ENCODE measurements at regions not wholly inside any gene's neighbourhood (a gene's known extent, or its start where the extent isn't known, plus 50 kb on each side); places are given as distances from the start of the nearest gene placed in this dataset.
A peak's percentile ranks its signal among the peaks of the same experiment; 100 is the strongest.

DNA sequence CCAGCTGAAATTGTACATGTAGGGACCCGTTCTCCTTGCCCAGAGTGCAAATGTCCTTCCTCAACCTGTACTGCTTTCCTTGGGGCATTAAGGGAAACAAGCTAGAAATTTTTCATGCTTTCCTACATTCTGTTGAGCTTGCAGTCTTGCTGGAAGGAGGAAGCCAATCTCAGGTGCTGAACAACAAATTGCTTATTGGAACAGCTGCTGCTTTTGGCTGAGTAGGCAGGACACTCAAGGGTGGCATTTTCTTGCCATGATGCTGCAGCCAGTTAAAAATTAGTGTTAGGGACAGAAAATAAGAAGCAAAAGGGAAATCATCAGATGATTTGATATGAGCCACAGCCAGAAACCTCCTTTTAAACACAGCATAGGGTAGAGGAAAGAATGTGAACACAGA is 223.7 kb downstream of the QDPR start:
- DNase-seq: no peak

DNA sequence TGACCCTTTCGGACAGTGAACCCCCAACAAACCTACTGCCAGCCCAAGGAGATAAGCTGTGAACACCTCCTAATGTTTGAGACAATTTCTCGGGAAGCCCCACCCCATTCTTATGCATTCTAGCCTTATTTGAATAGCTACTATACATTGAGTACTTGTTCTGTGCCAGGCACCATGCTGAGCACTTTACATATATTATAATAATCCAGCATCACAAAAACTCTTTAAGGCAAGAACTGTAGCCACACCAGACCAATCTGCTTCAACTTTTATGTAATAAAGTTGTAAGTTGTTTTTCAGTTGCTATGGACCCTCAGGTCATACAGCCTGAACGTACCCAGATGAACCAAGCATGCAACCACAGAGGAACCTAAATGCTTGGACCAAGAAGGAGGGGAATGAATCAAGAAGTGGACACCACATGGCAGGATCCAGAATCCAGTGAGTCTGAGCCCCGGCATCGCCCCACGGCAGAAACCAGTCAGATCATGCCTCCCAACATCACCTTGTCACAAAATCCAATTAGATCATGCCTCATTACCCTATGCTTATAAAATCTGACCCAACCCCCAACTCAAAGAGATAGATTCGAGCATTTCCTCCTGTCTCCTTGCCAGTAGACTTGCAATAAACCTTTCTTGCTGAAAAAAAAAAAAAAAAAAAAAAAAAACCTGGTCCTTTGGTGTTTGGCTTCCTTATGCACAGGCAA is 225.0 kb downstream of the QDPR start:
- no peak for DNase-seq

DNA sequence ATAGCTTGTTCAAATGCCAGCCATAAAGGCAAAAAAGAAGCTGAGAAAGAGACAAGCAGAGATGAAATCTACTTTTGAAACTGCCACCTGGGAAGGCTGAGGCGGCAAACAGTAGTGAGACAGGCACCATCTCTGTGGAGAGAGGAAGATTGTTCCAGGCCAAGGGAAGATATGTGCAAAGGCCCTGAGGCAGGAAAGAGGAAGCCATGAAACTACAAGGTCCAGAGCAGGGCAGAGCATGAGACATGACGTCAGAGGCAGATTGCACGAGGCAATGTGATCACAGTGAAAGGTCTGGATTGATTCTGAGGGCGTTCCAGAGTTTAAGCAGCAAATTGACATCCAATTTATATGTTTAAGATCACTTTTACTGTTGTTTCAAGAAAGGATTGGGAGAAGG is 226.1 kb downstream of the QDPR start:
- no peak for DNase-seq

DNA sequence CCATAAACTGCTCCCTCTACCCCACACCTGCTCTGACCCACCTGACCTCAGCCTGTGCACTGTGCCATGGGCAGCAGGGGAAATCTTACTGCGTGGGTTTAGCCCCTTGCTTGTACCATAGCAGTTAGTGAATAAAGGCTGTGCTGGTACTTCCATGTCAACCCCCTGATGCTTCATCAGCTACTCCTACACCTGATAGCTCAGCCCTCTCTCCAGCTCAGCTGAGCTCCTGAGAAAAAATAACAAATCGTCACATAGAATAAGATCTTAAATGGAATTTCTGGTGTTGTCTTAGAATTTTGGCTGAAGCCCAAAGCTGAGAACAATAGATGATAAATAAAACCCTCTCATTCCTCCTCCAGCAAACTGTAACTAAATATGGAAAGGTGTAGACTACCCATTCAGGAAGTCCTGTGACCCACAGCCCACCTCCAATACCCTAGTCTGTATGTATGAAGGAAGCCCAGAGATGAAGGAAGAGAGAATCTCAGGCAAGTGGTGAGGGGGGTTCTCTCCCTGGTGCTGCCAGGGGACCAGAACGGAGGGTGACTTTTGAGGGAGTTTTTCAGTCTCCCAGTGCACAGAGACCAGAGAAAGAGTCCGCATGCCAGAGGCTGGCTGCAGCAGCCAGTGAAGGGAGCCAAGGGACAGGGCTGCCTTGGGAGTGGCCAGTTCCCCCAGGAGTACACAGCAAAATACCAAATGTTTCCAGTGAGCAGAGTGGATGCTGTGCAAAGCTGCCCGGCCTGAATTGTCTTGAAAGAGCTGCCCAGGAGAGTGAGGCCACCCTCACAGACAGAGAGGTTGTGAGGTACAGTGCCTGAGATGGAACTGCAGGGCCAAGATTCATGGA is 227.3 kb downstream of the QDPR start:
- no peak for DNase-seq

DNA sequence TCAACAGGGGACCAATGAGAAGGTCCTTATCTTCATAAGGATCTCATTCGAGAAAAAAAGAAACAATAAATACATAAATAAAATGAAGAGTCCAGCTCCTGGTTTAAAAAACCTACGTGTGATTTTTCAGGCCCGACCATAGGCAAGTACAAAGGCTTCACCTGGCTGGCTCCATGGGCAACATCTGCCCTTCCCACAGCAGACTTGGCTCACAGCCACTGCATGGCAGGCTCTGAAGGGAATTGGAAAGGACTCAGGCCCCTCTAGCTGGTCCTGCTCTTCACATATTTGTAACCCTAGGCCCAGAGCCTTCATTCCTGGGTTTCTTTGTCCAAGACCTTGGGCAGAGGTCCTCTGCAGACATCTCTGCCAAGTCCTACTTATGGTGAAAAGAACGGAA is 228.1 kb downstream of the QDPR start:
- peak; percentile 0 for DNase-seq

DNA sequence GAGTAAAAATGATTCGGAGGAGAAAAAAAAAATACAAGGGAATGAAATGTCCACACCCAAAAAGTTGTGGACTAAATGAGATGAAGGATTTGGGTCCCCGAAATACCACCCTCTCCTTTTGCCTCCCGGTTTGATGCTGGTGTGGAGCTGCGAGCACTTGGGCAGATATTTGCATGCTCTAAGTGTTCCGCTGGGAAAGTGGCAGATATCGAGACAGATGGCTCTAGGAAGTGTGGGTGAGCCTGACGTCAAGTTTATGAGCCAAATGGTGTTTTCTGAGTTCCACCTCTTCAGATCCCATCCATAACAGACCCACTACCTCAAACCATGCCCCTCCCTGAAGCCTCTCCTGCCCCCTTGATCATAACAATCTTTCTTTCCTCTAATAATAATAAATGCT is 228.6 kb downstream of the QDPR start:
- DNase-seq: no peak

DNA sequence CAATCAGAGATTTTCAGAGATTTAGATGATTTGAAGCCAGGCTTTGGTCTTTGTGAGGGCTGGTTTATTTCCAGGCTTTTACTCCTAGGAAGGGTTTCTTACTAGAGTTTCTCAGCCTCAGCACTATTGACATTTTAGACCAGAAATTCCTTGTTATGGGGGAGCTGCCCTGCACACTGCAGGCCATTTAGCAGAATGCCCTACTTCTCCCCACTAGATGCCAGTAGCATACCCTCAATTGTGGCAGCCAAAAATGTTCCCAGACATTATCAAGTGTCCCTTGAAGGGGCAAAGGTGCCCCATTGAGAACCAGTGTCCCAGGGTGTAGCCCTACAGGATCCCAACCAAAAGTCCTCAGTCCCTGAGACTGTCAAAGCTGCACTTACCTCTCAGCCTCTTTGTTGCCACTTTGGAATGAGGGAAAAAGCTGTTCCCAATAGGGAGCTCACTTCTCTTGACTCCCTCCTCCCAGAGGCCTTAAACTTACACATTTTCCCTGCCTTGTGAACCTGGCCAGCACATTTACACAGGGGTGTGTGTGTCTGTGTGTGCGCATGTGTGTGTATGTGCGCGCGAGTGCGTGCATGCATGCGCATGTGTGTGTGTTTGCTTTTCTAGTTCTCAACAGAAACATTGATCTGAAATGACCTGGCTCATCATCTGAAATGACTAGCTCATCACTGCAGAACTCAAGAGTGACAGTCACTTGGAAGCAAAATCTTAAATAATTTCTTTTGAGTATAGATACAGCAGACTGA is 231.4 kb downstream of the QDPR start:
- DNase-seq: no peak

DNA sequence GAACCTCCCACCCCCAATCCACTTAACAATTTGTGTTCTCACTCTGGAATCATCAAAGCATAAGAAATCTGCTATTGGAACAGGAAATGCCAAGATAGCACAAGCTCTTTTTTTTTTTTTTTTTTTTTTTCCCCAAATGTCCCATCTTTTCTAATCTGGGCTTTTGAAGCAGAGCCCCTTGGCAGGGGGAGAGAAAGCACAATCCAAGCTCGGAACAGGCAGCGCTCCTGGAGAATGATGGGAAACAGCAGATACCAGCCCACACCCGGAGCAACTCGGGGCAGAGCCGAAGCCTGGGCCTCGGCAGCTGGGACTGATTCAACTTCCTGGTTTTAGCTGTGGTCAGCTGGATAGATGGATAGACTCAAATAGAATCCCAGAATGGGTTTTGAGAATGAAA is 235.1 kb downstream of the QDPR start:
- DNase-seq: no peak

DNA sequence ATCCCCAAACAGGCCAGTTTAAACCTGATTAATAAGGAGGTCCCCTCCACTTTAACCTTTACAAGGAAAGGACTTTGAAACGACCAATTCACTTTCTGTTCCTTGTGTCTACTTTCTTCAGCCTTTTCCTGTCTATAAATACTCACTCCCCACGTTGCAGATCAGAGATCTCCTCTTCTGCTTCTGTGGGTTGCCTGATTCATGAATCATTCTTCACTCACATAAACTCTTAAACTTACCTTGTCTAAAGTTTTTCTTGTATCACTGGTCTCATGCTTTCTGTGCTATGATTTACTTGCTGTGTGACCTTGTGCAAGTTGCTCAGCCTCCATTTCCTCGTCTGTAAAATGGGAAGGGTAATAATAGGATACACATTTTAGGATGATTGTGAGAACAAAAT is 236.1 kb downstream of the QDPR start:
- no peak for DNase-seq

DNA sequence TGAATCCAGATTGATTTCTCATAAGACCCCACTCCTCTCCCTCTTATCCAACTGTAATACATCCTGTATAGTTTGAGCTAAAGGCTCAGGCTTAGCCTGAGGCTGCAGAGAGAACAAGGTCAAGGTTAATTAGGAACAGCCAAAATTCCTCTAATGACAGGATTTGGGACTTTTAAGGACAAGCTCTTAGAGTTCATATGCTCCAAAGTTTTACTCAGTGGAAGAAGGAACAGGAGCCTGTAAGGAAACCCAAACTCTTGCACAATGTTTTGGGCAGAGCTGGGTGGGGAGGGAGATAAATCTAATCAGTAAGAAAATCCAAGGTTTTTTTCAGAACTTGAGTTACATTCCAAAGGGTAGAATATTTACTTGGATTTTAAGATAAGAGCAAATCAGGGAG is 238.8 kb downstream of the QDPR start:
- no peak for DNase-seq

DNA sequence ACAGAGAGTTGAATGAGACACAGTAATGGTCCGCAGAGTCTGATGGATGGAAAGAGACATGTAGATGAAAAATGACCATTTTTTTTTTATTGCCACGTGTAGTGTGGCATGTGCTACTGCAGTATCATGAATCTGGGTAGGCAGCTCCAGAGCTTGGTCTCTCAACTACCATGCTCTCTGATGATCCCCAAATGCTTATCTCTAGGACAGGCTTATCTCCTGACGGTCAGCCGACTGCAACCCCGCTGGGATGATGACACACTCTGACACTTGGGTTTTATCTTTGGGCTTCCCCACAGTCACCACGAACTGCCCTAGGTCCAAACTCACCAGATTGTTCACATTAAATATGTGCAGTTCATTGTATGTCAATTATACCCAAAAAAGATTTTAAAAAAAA is 239.7 kb downstream of the QDPR start:
- DNase-seq: no peak

DNA sequence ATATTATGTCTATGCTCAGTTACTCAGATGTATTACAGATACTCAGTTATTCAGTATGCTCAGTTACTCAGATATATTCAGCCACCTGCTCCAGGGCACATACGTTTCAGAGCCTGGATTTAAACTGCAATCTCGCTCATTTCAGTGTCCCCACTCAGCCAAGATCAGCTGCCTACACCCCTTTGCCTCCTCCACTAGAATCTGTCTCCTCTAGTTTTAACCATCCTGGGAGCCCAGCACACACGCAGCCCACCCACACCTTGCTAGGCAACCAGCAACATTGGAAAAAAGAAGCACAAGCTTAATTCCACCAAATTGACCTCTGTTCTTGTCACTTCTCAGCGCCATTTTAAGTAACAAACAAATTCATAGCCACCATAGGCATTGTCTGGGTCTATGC is 246.2 kb downstream of the QDPR start:
- DNase-seq: no peak

DNA sequence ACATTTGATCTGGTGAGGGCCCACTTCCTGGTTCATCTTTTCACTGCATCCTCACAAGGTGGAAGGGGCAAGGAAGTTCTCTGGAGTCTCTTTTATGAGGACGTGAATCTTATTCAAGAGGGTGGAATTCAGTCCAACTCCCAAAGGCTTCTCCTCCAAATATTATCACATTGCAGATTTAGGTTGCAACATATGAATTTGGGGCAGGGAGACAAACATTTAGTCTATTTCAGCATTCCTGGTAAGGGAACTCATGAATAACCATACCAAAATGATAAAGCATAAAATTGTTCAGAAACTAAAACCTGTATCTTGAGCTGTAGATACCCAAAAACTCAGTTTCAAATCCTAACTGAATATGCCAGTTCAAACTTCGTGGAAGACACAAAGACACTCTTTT is 246.8 kb downstream of the QDPR start:
- no peak for DNase-seq

DNA sequence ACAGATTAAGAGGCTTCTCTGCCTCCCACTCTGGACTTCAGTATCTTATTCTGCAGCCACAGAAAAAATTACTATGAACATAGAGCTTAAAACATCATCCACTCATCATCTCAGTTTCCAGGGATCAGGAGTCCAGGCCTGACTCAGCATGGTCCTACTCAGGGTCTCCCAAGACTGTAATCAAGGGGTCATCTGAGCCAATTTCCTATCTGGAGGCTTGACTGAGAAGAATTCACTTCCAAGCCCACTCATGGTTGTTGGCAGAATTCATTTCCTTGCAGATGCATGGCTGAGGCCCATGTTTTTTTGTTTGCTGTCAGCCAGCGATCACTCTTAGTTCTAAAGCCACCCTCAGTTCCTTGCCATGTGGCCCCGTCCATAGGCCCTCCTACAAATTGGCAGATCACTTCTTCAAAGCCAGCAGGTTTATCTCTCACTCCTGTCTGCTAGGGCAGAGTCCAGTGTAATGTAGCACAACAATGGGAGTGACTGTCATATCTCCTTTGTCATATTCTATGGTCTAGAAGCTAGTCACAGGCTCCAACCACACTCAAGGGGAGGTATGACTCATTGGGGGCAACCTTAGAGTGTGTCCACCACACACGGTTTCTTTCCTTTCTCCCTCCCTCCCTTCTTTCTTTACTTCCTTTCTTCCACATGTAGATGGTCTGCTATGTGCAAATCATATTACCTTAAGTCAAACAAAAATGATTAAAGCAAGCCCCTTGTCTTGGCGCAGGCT is 251.6 kb downstream of the QDPR start:
- DNase-seq: no peak

DNA sequence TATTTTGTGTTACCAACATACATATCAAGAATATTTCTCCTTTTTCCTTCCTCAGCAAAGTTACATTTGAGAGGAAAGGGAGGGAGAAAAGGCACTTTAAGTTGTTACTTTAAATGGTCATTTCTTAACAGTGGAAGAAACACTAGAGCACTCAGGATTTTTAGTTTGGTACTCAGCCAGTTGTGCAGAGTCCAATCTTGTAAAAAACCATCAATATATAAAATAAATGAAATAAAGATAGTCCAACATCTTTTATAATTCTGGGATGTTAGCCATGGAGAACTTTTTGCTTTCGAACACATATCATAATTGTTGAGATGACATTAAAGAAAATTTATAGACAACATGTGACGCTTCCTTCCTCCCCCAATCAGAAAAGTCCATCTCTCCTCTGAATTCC is 253.8 kb downstream of the QDPR start:
- no peak for DNase-seq

DNA sequence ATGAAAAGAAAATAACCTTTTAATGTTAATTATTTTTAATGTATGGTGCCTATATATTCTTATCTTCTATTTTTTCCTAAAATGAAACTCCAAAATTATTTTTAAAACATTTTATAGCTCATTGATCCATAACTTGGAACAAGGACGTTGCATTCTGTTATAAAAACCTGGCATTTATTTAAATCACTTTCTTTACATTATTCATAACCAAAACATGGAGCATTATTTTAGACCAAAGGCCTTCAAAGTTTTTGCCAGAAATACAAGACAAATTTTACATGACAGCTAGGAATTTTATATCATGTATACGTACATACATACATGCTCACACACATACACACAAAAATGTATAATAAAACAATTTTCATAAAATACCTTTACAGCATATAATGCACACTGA is 259.8 kb downstream of the QDPR start:
- DNase-seq: no peak

DNA sequence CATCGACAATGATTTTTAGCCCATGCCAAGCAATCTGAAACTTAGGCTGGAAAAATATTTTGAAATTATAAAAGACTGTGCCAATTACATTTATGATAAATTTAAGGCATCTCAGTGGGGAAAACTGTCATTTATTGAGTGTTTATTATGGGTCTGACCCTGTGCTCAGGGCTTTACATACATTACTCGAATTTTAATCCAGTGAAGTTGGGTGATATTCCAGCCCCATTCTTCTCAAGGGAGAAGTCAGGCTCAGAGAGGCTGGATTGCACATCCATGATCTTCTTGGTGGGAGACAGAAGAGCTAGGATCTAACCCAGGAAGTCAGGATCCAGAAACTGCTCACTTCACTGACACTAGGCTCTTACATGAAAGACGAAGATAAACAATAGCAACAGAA is 260.8 kb downstream of the QDPR start:
- DNase-seq: no peak

DNA sequence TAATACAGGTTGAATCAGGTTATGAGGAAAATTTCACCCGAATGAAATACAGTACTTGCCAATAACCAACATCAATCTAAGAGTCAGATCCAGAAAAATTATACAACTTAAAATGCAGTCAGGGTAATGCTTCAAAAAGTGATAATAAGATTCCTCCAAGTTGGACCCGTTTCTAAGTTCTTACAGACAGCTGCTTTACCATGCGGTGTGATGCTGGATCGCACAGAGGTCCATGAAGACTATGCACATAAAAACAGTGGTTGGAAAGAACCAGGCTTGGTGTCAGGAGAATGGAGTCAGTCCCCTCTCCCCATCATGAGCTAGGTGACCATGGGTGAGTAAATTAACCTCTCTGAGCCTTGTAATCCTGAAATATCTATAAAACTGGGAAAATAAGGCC is 261.3 kb downstream of the QDPR start:
- no peak for DNase-seq

DNA sequence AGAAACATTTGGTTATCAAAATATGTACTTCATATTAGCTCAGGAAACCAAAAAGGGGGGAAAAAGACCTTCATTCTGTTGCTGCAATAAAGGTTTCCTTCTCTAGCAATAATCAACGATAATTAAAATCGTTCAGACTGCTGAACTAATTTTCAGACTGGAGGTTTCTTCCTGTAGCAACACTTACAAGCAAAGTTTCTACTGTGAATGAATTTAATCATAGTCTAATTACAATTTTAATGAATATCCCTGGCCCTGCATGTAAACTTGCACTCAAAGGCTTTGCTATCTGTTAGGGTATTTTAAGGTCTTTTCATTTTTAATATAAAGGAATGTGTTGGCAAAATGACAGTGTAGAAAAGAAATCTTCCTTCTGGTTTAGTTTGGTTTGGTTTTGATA is 265.2 kb downstream of the QDPR start:
- no peak for DNase-seq

DNA sequence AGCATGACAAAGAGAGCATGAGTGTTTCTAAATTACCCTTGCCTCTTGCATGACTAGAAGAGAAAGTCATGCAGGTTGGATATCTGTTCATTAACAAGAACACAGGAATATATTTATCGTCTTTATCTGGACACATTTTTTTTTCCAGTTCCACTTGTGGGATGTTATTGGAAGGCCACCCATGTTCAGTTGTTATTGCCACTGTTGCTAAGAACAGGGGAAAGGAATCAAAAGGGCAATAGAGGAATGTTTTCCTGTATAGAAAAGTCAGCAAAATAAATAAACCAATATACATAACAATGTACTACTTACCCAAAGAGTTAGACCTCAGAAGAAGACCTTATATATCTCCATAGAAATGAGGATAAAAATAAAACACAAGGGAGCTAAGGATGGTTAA is 270.1 kb downstream of the QDPR start:
- DNase-seq: no peak

DNA sequence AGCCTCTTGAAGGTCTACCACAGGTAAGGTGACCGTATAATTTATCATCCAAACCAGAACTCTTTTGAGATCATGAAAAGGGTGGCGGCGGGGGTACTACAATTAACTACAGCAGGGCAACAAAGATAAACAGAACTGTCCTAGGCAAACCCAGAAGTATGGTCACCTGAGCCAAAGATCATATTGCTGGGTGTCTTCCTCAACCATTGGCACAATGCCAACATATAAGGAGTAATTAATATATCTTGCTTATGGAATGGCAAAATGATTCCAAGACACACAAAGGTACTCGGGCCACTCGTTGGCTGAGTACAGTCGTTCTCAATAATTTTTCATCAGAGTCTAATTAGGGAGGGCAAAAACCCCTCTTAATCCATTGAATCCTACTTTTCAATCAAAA is 273.3 kb downstream of the QDPR start:
- no peak for DNase-seq

DNA sequence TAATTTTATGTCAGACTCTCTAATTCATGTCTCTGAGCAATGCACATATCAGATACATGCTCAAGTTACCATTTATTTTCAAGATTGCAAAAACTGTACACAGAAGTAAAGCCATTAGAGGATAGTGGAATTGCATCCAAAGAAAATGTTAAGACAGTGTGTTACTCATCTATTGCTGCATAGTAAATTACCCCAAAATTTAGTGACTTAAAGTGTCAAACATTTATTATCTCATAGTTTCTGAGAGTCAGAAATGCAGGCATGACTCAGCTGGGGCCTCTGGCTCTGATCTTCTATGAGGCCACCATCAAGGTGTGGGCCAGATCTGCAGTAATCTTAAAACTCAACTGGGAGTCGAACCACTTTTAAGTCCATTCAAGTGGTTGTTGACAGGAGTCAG is 275.2 kb downstream of the QDPR start:
- DNase-seq: no peak

DNA sequence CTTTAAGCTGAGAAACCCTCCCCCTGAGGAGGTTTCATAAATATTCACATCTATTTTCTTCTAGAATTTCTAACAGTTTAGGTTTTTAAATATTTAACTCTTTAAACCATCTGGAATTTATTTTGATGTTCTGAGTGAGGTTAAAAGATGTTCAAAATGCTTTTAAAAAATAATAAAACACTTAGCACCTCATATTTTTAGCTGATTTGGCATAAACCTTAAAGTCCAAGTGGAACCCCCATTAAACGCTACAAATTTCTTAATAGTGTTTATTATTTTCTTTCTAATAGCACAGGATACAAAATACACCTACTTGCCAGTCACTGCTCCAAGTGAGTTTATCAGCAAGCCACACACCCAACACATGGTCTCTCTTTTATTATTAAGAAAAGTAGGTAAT is 277.2 kb downstream of the QDPR start:
- DNase-seq: no peak
